BE2C (cell line): ENCODE measurements at regions not wholly inside any gene's neighbourhood (a gene's known extent, or its start where the extent isn't known, plus 50 kb on each side); places are given as distances from the start of the nearest gene placed in this dataset.
A peak's percentile ranks its signal among the peaks of the same experiment; 100 is the strongest.

ENCODE experiments used
- DNase-seq: peaks from one replicate; pipeline ENCODE4 v3.0.0-alpha.2; 2020
- H3K27me3 ChIP-seq: fragments of 250-450 bp; sonication (Bioruptor Pico); 2 replicates; pipeline ENCODE4 v1.5.1; 2020; ENCODE audit warnings: mild to moderate bottlenecking
- H3K36me3 ChIP-seq: fragments of 250-450 bp; sonication (Bioruptor Pico); 2 replicates; pipeline ENCODE4 v1.5.1; 2020; ENCODE audit warnings: mild to moderate bottlenecking
- H3K4me1 ChIP-seq: fragments of 250-450 bp; sonication (Bioruptor Pico); 2 replicates; pipeline ENCODE4 v1.5.1; 2020
- H3K4me3 ChIP-seq: 2 replicates; pipeline ENCODE4 v1.5.1; 2011; ENCODE audit warnings: low read depth, low read length
- H3K9me3 ChIP-seq: fragments of 250-450 bp; sonication (Bioruptor Pico); 2 replicates; pipeline ENCODE4 v1.5.1; 2020
- TF ChIP-seq, protein P1 (sequence below): IDR thresholded peaks from 2 replicates; pipeline ENCODE4 v1.5.1; 2012; ENCODE audit warnings: mild to moderate bottlenecking, low read depth, low read length

DNA sequence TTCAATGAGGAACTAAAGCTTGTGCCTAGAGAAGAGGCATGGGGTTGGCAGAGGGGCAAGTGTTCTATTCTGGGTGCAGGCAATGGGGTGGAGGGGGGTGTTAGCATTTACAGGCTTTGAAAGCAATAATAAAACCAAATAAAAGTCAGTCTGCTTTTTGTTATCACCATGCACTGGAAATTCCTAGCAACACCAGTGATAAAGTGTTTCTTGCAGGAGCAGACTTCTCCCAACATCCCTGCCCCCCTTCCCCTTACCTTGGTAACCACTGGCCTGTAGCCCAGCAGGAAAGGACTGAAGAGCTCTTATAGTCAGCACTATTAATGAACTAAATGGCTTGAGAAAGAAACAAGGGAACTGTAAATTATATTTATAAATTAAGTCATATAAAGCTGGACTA lies 65.2 kb upstream of the SESN3 start:
- Histone ChIP-seq H3K4me3 (no peak overlapping the region), H3K36me3 (no peaks in the 10 kb centered on the region), H3K9me3 (no peaks in the 10 kb centered on the region), H3K4me1 (peaks cover 15% of the 10 kb centered on the region), H3K27me3 (no peaks in the 10 kb centered on the region)
- TF ChIP-seq, protein P1, sequence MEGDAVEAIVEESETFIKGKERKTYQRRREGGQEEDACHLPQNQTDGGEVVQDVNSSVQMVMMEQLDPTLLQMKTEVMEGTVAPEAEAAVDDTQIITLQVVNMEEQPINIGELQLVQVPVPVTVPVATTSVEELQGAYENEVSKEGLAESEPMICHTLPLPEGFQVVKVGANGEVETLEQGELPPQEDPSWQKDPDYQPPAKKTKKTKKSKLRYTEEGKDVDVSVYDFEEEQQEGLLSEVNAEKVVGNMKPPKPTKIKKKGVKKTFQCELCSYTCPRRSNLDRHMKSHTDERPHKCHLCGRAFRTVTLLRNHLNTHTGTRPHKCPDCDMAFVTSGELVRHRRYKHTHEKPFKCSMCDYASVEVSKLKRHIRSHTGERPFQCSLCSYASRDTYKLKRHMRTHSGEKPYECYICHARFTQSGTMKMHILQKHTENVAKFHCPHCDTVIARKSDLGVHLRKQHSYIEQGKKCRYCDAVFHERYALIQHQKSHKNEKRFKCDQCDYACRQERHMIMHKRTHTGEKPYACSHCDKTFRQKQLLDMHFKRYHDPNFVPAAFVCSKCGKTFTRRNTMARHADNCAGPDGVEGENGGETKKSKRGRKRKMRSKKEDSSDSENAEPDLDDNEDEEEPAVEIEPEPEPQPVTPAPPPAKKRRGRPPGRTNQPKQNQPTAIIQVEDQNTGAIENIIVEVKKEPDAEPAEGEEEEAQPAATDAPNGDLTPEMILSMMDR = no peak
- DNase-seq = peak; percentile 35

DNA sequence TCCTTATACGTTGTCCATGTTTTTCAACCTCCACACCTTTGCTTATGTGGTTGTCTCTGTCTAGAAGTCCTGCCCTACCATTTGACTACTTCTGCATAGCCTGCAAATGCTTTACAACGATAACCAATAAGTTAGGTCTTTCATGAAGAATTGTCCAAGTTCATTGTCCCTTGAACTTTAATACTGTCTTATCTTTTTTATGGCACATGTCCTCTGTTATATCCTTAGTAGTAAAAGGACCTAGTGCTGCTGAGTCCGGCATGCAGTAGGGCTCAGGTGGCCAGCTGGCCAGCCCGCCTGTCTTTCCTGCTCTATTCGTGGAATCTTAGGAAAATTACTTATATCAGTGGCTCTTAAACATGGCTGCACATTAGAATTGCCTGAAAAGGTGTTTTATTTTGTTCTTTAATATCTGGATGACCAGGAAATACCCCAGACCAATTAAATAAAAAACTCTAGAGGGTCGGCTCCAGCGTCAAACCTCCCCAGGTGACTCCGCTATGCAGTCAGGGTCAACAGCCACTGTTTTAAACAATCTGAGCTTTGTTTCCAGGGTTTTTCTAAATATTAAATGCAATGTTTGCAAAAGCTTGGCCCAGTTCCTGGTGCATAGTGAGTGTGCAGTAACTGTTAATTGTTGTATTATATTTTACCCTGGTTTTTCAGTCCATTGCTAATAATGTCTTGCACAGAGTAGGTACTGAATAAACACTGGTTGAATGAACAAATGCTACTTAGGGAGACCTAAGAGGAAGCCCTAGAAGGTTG lies 64.6 kb upstream of the SESN3 start:
- Histone ChIP-seq H3K27me3 (no peaks in the 10 kb centered on the region), H3K4me3 (no peak overlapping the region), H3K9me3 (no peaks in the 10 kb centered on the region), H3K36me3 (no peaks in the 10 kb centered on the region), H3K4me1 (peaks cover 14% of the 10 kb centered on the region)
- no peak for DNase-seq
- TF ChIP-seq, protein P1 = no peak

DNA sequence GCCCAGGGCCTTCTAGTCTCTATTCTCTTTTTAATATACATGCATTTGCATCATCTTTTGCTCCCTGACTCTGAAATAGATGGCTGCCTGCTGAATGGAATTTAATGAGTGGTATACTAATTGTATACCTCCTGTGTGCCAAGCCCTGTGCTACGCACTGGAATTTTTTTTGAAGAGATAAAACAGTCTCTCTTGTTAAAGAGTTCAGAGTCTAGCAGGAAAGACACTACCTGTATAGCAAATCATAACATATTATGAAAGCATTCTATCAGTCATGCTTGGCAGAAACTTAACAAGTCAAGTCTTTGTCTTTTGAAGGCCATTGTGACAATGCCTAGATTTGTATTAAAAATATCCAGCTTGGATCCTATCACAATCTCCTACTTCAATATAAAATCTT lies 63.7 kb upstream of the SESN3 start:
- H3K4me1 ChIP-seq = peaks cover 14% of the 10 kb centered on the region
- TF ChIP-seq, protein P1 = no peak
- H3K9me3 ChIP-seq = no peaks in the 10 kb centered on the region
- H3K36me3 ChIP-seq = no peaks in the 10 kb centered on the region
- no peaks in the 10 kb centered on the region for H3K27me3 ChIP-seq
- no peak overlapping the region for H3K4me3 ChIP-seq
- DNase-seq = no peak

DNA sequence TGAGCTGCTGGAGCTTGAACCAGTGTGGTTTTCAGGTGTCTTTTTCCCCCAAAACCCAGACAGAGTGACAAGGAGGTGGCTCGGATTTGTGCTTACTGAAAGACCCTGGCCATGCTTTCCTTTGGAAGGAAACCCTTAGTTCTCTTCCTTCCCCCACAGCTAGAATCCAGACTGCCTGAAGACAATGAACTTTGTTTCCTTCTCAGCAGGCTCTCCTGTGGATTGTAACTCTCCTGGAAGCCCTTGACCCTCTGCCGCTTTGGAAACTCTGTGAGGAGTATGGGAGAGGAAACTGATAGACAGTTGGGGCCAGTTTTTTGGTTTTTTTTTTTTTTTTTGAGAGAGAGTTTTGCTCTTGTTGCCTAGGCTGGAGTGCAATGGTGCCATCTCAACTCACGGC lies 62.1 kb upstream of the SESN3 start:
- no peaks in the 10 kb centered on the region for H3K36me3 ChIP-seq
- peaks cover 7% of the 10 kb centered on the region; the same call in 1 of the 2 replicates for H3K4me1 ChIP-seq
- H3K9me3 ChIP-seq = no peaks in the 10 kb centered on the region
- TF ChIP-seq, protein P1 = no peak
- no peak overlapping the region for H3K4me3 ChIP-seq
- H3K27me3 ChIP-seq = no peaks in the 10 kb centered on the region
- no peak for DNase-seq

DNA sequence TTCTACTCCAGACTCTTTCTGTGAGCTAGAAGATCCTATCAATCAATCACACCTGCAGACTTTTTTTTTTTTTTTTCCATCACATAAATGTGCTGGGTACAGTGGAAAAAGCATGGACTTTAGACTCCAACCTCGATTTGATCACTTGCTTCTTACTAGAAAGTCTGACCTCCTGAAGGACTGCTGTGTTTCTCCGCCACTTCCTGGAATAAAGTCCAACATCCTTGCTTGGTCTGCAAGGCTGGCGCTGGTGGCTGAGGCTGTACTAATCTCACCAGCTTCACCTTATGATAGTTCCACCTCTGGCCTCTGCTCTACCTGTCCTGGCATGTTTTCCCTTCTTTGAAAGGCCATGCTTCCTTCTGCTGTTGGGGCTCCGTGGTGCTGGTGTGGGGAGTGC lies 60.9 kb upstream of the SESN3 start:
- H3K4me3 ChIP-seq = no peak overlapping the region
- TF ChIP-seq, protein P1 = no peak
- no peak for DNase-seq
- peaks cover 6% of the 10 kb centered on the region; the same call in 1 of the 2 replicates for H3K4me1 ChIP-seq
- H3K36me3 ChIP-seq = no peaks in the 10 kb centered on the region
- H3K27me3 ChIP-seq = no peaks in the 10 kb centered on the region
- H3K9me3 ChIP-seq = no peaks in the 10 kb centered on the region

DNA sequence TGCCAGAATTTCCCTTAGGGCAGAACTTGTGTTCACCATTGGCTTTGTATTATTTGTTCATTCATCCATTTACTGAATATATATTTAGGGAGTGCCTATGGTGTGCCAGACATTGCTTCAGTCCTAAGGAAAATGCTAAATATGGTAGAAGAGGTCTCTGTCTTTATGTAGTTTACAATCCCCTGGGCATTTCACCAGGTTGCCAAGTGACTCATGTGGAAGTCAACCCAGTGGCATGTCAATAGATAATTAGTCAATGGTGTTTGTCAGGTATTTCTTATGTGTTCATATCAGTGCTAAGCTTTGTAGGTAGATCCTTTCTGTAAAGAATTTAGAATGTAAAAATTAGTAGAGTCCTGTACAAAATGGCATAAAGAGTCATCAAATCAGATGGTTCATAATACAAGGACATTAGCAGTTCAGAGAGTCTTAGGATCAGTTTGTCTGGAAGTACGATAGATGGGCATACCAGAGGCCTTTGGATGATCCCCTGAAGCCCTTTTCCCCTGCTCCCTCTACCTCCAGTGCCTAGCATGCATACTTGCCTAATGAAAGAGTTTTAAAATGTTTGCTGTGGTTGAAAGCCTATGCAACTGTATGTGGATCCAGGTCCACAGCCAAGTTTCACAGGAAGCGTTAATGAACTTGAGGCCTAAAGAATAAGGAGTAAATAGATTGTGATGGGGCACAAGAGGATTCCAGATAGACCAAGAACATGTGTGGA lies 58.5 kb upstream of the SESN3 start:
- no peaks in the 10 kb centered on the region for H3K4me1 ChIP-seq
- no peak overlapping the region for H3K4me3 ChIP-seq
- no peaks in the 10 kb centered on the region for H3K9me3 ChIP-seq
- no peaks in the 10 kb centered on the region for H3K36me3 ChIP-seq
- TF ChIP-seq, protein P1 = no peak
- H3K27me3 ChIP-seq = no peaks in the 10 kb centered on the region
- no peak for DNase-seq
